Thoracic aorta (tissue), 2 donors: ENCODE measurements at regions not wholly inside any gene's neighbourhood (a gene's known extent, or its start where the extent isn't known, plus 50 kb on each side); places are given as distances from the start of the nearest gene placed in this dataset.
A peak's percentile ranks its signal among the peaks of the same experiment; 100 is the strongest.

Experiments
- ATAC-seq: fragments of 150-250 bp; one replicate; pipeline ENCODE4 v1.8.0; 2017; ENCODE audit warnings: low read depth; ENCODE audit not compliant: insufficient number of reproducible peaks, low FRiP score
- DNase-seq: peaks from one replicate; pipeline ENCODE4 v3.0.0-alpha.2; 2020; ENCODE audit warnings: low spot score
- H3K27ac ChIP-seq, 2 donors: fragments of 200-600 bp; sonication (generic); 1 replicate in 1 of 2; 2 replicates in 1 of 2; pipeline ENCODE4 v1.5.1; 2016; ENCODE audit warnings: mild to moderate bottlenecking in 2 of 2, moderate library complexity in 2 of 2
- H3K27me3 ChIP-seq: fragments of 200-600 bp; sonication (generic); replicated peaks from 2 replicates; pipeline ENCODE4 v1.6.0; 2016; ENCODE audit warnings: mild to moderate bottlenecking; ENCODE audit not compliant: insufficient read depth
- H3K36me3 ChIP-seq: fragments of 200-600 bp; sonication (generic); one replicate; pipeline ENCODE4 v1.5.1; 2016
- H3K4me1 ChIP-seq, 2 donors: fragments of 200-600 bp; sonication (generic); 1 replicate in 1 of 2; 2 replicates in 1 of 2; pipeline versions ENCODE4 v1.5.1 to v1.6.0; 2016; ENCODE audit warnings: low read depth in 2 of 2, mild to moderate bottlenecking in 1 of 2; ENCODE audit not compliant: control insufficient read depth in 1 of 2
- H3K4me3 ChIP-seq: fragments of 200-600 bp; sonication (generic); 2 replicates; pipeline ENCODE4 v1.5.1; 2016; ENCODE audit warnings: mild to moderate bottlenecking
- H3K9me3 ChIP-seq: fragments of 200-600 bp; sonication (generic); 2 replicates; pipeline ENCODE4 v1.5.1; 2016
- TF ChIP-seq, protein P1 (sequence below): fragments of 200-600 bp; sonication (generic); IDR thresholded peaks from one replicate; pipeline ENCODE4 v1.5.1; 2019; ENCODE audit warnings: antibody characterized with exemption

DNA sequence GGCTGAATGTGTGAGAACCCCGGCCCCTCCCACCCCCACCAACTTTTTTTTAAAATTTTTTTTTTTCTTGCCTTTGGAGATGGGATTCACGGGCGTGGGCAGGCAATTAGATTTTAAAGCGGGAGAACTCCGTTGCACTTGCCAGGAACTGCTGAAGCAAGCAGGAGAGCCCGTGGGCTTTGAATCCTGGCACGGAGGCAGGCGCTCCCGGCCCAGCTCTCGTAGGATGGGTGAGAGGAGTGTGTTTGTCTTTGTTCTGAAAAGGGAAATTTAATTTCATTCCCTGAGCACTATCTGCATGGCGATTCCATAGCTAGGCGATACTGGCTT lies 54.3 kb upstream of the BOD1 start:
- no peaks in the 10 kb centered on the region for H3K36me3 ChIP-seq
- H3K27ac ChIP-seq, result peak overlapping the region in 1 of 2 donors; percentile 33
- H3K4me3 ChIP-seq, result peak overlapping the region; percentile 57
- H3K4me1 ChIP-seq, result peaks cover 6 to 21% of the 10 kb centered on the region in 2 donors
- no peak for DNase-seq
- no peaks in the 10 kb centered on the region for H3K9me3 ChIP-seq
- no peaks in the 10 kb centered on the region for H3K27me3 ChIP-seq
- ATAC-seq, result no peak
- TF ChIP-seq, protein P1, sequence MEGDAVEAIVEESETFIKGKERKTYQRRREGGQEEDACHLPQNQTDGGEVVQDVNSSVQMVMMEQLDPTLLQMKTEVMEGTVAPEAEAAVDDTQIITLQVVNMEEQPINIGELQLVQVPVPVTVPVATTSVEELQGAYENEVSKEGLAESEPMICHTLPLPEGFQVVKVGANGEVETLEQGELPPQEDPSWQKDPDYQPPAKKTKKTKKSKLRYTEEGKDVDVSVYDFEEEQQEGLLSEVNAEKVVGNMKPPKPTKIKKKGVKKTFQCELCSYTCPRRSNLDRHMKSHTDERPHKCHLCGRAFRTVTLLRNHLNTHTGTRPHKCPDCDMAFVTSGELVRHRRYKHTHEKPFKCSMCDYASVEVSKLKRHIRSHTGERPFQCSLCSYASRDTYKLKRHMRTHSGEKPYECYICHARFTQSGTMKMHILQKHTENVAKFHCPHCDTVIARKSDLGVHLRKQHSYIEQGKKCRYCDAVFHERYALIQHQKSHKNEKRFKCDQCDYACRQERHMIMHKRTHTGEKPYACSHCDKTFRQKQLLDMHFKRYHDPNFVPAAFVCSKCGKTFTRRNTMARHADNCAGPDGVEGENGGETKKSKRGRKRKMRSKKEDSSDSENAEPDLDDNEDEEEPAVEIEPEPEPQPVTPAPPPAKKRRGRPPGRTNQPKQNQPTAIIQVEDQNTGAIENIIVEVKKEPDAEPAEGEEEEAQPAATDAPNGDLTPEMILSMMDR, result no peak

DNA sequence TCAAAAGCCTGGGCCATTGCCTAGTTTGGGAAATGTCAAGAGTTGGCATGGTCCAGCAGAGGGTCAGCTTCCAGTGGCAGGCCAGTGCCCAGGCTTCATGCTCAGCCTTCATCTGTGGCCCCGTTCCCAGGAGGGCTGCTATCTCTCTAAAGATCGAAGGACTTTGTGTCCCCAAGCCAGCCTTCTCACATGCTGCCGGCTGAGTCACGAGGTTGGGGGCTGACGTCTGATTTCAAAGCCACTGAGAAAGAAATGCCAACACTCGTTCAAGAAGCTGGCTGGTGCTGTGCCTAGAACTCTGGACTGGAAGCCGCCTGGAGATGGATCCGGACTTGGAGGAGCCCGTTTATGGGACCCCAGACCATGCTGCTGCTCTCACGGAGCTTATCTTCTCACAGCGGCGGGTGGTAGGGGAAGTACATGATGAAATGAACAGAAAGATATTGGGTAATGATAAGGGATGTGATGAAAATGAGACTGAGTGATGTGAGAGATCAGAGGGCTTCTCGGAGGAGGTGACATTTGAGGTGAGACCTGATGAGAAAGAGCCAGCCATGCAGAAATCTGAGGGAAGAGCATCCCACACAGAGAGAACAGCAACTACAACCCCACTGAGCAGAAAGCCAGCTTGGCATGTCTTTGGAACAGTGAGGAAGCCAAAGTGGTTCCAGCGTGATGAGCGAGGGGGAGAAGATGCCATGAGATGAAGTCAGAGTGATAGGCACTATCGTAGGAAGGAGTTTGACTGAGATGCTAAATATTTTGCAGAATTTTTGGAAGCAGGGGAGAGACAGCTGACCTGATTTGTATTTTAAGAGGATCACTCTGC lies 54.9 kb upstream of the BOD1 start:
- H3K4me3 ChIP-seq, result peak overlapping the region; percentile 57
- H3K9me3 ChIP-seq, result no peaks in the 10 kb centered on the region
- H3K4me1 ChIP-seq, result peaks cover 6 to 21% of the 10 kb centered on the region in 2 donors
- no peaks in the 10 kb centered on the region for H3K27me3 ChIP-seq
- TF ChIP-seq, protein P1, result no peak
- ATAC-seq (peak; percentile 50), DNase-seq (peak; percentile 54)
- no peaks in the 10 kb centered on the region for H3K36me3 ChIP-seq
- H3K27ac ChIP-seq, result peak overlapping the region in 1 of 2 donors; percentile 33

DNA sequence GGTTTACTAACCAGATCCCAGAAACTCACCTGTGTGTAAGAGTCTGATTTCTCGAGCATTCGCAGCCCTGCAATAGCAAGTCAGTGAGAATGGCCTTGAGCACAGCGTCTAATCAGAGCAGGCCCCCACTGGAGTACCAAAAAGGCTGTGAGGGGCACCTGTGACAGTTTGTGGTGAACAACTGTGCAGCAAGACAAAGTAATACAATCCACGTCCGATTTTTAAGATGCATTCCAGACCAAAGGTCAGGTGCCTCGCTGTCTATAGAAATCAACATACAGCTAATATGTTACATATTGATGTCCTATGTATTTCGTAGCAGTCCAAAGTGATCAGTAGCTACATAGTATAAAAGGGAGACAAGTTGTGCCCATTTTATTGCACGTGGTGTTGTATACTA lies 55.7 kb upstream of the BOD1 start:
- Histone ChIP-seq H3K27me3 (no peaks in the 10 kb centered on the region), H3K4me3 (no peak overlapping the region), H3K36me3 (no peaks in the 10 kb centered on the region), H3K27ac (no peak overlapping the region), H3K4me1 (peaks cover 6 to 21% of the 10 kb centered on the region in 2 donors), H3K9me3 (no peaks in the 10 kb centered on the region)
- ATAC-seq, result no peak
- DNase-seq, result no peak
- TF ChIP-seq, protein P1, result no peak

DNA sequence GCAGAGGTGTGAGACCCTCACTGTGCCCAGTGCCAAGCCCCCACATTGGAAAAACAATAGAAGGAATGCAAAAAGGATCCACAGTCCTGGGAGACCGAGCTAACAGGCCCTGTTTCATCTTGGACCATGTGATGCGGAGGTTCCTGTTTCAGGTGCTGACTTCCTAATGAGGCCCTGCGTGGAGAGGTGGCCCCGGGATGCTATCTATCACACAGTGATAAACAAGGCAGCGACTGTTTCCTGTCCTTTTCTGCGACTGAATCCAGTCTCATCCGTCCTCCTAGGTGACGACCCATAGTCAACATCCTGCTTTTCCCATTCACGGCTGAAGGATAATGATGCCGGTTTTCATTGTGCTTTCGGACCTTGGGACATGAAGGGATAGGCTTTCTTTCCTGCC lies 56.4 kb upstream of the BOD1 start:
- Histone ChIP-seq H3K27ac (no peak overlapping the region), H3K27me3 (no peaks in the 10 kb centered on the region), H3K4me1 (peaks cover 6 to 21% of the 10 kb centered on the region in 2 donors), H3K4me3 (no peak overlapping the region), H3K36me3 (no peaks in the 10 kb centered on the region), H3K9me3 (no peaks in the 10 kb centered on the region)
- DNase-seq (no peak), ATAC-seq (no peak)
- TF ChIP-seq, protein P1, result no peak

DNA sequence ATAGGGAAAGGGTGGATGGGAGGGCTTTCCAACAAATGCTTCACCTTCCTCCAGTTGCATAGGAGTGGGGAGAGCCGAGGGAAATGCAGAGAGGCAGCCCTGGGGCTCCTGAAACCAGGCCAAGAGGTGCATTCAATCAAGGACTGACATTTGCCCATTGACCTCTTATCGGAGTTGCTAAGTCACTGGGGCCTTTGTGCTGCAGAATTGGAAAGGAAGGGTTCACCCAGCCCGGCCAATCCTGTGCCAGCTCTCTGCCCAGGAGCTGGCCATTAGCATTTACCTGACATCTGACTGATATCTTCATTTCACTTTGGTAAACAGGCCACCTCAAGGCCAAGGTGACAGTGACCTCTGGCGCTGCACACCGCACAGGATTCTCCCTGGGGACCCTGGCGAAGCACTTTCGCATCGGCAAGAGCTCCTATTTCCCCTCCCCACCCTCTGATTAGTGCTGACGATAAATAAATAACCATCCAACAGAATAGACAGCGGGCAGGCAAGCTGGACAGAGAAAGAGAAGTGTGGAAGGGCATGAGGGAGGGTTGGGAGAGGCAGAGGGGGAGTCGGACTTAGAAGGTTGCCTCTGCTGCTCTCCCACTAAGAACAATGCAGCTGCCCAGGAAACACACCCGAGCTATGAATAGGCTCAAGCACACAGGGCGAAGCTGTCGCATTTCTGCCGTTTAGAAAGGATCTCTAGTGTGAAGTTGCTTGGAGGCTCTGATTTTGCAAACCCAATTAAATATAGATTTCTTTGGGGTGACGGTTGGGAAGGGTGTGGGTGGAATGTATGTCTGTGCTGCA lies 57.0 kb upstream of the BOD1 start:
- peaks cover 6 to 21% of the 10 kb centered on the region in 2 donors for H3K4me1 ChIP-seq
- no peaks in the 10 kb centered on the region for H3K27me3 ChIP-seq
- no peaks in the 10 kb centered on the region for H3K36me3 ChIP-seq
- no peak overlapping the region for H3K27ac ChIP-seq
- no peak for ATAC-seq
- no peak overlapping the region for H3K4me3 ChIP-seq
- no peaks in the 10 kb centered on the region for H3K9me3 ChIP-seq
- no peak for DNase-seq
- TF ChIP-seq, protein P1, result no peak
